Neural cell (in vitro differentiated cells): ENCODE measurements at regions not wholly inside any gene's neighbourhood (a gene's known extent, or its start where the extent isn't known, plus 50 kb on each side); places are given as distances from the start of the nearest gene placed in this dataset.

Experiments
- EP300 ChIP-seq: fragments of 450-650 bp; conservative IDR thresholded peaks from 2 replicates; pipeline ENCODE4 v1.6.1; 2014; ENCODE audit warnings: antibody characterized with exemption, mild to moderate bottlenecking, moderate library complexity; ENCODE audit not compliant: poor library complexity, severe bottlenecking
- MXI1 ChIP-seq: fragments of 450-650 bp; conservative IDR thresholded peaks from 2 replicates; pipeline ENCODE4 v1.6.1; 2014; ENCODE audit warnings: antibody characterized with exemption, mild to moderate bottlenecking; ENCODE audit not compliant: poor library complexity, severe bottlenecking
- POLR2AphosphoS5 ChIP-seq: IDR thresholded peaks from 2 replicates; pipeline ENCODE4 v1.6.1; 2012
- SMC3 ChIP-seq: fragments of 450-650 bp; conservative IDR thresholded peaks from 2 replicates; pipeline ENCODE4 v1.6.1; 2014; ENCODE audit warnings: antibody characterized with exemption, mild to moderate bottlenecking, moderate library complexity; ENCODE audit not compliant: poor library complexity
- TF ChIP-seq, protein P1 (sequence below): fragments of 450-650 bp; IDR thresholded peaks from 2 replicates; pipeline ENCODE4 v1.5.1; 2014; ENCODE audit warnings: antibody characterized with exemption, mild to moderate bottlenecking, moderate library complexity; ENCODE audit not compliant: poor library complexity, severe bottlenecking

DNA sequence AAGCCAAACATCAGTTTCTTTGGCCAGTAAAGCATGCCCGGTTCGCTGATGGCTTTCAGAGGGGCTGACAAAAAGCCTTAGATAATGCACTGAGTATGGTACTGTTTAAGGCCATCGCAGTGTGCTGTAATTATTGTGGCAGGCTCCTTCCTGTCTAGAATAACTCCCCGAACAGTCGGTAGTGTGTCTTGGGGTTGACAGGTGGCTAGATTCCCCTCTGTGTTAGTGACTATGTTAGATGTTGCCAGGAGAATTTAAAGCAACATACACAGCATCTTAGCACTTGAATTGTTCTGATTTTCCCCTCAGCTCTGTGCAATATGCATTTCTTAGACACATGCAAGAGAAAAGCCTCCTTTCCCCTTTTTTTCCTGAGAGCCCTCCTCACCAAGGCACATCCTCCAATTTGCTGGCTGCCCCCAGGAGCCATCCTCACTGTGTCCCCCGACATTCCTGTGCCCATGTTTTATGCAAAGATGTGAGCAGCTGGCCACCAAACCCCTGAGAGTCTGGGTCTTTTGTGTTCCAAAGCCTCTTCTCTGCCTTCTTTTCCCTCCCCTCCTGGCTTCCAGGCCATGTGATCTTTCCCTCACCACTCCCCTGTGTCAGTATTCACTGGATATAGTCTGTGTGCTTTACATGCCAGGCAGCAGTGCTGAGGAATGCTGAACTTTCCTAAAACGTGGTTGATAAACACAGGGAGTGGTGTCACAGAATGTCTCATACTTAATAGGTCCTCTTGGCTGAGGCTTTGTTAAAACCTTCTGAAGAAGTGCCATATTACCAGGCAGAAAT lies 331.5 kb downstream of the HRH4 start:
- no peak for TF ChIP-seq SMC3
- TF ChIP-seq EP300, result peak; percentile 74
- TF ChIP-seq, protein P1, sequence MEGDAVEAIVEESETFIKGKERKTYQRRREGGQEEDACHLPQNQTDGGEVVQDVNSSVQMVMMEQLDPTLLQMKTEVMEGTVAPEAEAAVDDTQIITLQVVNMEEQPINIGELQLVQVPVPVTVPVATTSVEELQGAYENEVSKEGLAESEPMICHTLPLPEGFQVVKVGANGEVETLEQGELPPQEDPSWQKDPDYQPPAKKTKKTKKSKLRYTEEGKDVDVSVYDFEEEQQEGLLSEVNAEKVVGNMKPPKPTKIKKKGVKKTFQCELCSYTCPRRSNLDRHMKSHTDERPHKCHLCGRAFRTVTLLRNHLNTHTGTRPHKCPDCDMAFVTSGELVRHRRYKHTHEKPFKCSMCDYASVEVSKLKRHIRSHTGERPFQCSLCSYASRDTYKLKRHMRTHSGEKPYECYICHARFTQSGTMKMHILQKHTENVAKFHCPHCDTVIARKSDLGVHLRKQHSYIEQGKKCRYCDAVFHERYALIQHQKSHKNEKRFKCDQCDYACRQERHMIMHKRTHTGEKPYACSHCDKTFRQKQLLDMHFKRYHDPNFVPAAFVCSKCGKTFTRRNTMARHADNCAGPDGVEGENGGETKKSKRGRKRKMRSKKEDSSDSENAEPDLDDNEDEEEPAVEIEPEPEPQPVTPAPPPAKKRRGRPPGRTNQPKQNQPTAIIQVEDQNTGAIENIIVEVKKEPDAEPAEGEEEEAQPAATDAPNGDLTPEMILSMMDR, result no peak
- TF ChIP-seq POLR2AphosphoS5, result peak; percentile 35
- TF ChIP-seq MXI1, result no peak
